IPS-18a (cell line): ENCODE measurements at regions not wholly inside any gene's neighbourhood (a gene's known extent, or its start where the extent isn't known, plus 50 kb on each side); places are given as distances from the start of the nearest gene placed in this dataset.

Experiments
- H3K27ac ChIP-seq: one replicate; pipeline ENCODE4 v1.5.1; 2013; ENCODE audit warnings: low read length
- H3K27me3 ChIP-seq: one replicate; pipeline ENCODE4 v1.6.1; 2013; ENCODE audit warnings: mild to moderate bottlenecking, low read length; ENCODE audit not compliant: control insufficient read depth, insufficient read depth
- H3K36me3 ChIP-seq: one replicate; pipeline ENCODE4 v1.6.1; 2013; ENCODE audit warnings: low read depth, low read length; ENCODE audit not compliant: control insufficient read depth
- H3K4me1 ChIP-seq: one replicate; pipeline ENCODE4 v1.6.1; 2013; ENCODE audit warnings: low read depth, low read length; ENCODE audit not compliant: control insufficient read depth
- H3K4me3 ChIP-seq: one replicate; pipeline ENCODE4 v1.5.1; 2013; ENCODE audit warnings: low read length
- H3K9ac ChIP-seq: one replicate; pipeline ENCODE4 v1.6.1; 2013; ENCODE audit warnings: mild to moderate bottlenecking, low read length, moderate library complexity
- H3K9me3 ChIP-seq: one replicate; pipeline ENCODE4 v1.6.1; 2013; ENCODE audit warnings: low read depth, low read length; ENCODE audit not compliant: control insufficient read depth

- Histone ChIP-seq H3K4me1 (no peaks in the 10 kb centered on the region), H3K4me3 (no peak overlapping the region), H3K27me3 (no peaks in the 10 kb centered on the region), H3K9me3 (no peaks in the 10 kb centered on the region), H3K36me3 (no peaks in the 10 kb centered on the region), H3K27ac (no peak overlapping the region), H3K9ac (no peak overlapping the region)
Measured at GRCh38 chr2:220243571-220243970, 616.1 kb downstream of the SLC4A3 start.

GRCh38 chr2:220246386-220246785, 619.0 kb downstream of the SLC4A3 start:
- H3K36me3 ChIP-seq, result no peaks in the 10 kb centered on the region
- no peaks in the 10 kb centered on the region for H3K27me3 ChIP-seq
- H3K4me1 ChIP-seq, result no peaks in the 10 kb centered on the region
- no peak overlapping the region for H3K4me3 ChIP-seq
- no peak overlapping the region for H3K9ac ChIP-seq
- no peaks in the 10 kb centered on the region for H3K9me3 ChIP-seq
- H3K27ac ChIP-seq, result no peak overlapping the region

DNA sequence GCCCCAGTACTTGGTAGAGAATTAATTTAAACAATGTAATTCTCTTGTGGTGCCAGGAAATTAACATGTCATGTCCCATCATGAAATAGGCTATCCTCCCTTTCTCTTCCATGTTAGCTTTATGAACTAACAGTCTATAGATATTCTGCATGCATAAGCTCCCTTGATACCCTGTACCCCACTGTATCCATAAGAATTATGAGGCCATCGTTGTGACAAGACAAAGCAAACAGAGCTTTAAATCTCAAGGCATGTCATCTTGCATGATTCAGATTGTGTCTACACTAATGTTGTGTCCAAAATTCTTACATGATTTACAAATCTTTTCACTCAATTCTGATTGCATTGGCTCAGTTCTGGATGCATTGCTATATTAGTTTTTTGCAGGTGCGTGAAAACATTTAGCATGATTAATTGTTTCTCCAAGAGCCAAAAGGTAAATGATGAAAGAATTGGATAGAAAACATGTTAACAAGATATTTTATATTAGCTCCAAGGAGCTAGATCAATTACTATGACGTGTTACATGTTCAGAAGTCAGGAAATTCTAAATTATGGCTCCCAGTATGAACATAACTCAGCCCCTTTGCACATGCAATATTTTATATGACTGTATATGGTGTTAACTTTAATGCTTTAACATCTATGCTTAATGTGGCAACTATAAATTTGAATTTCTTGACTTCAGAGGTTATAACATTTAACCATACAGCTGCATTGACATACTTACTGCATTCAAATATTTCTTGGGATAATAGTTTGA, 620.3 kb downstream of the SLC4A3 start:
- Histone ChIP-seq H3K9ac (no peak overlapping the region), H3K4me1 (no peaks in the 10 kb centered on the region), H3K27me3 (no peaks in the 10 kb centered on the region), H3K36me3 (no peaks in the 10 kb centered on the region), H3K27ac (no peak overlapping the region), H3K9me3 (no peaks in the 10 kb centered on the region), H3K4me3 (no peak overlapping the region)

GRCh38 chr2:220259662-220260061, 632.2 kb downstream of the SLC4A3 start:
- Histone ChIP-seq H3K9ac (no peak overlapping the region), H3K27me3 (no peaks in the 10 kb centered on the region), H3K4me1 (no peaks in the 10 kb centered on the region), H3K27ac (no peak overlapping the region), H3K36me3 (no peaks in the 10 kb centered on the region), H3K4me3 (no peak overlapping the region), H3K9me3 (no peaks in the 10 kb centered on the region)

GRCh38 chr2:220263300-220263699, 635.9 kb downstream of the SLC4A3 start:
- no peak overlapping the region for H3K27ac ChIP-seq
- no peak overlapping the region for H3K4me3 ChIP-seq
- no peaks in the 10 kb centered on the region for H3K4me1 ChIP-seq
- H3K27me3 ChIP-seq, result no peaks in the 10 kb centered on the region
- H3K36me3 ChIP-seq, result no peaks in the 10 kb centered on the region
- H3K9me3 ChIP-seq, result no peaks in the 10 kb centered on the region
- no peak overlapping the region for H3K9ac ChIP-seq

- Histone ChIP-seq H3K4me1 (peaks cover 10% of the 10 kb centered on the region), H3K36me3 (no peaks in the 10 kb centered on the region), H3K9me3 (no peaks in the 10 kb centered on the region), H3K4me3 (no peak overlapping the region), H3K27me3 (no peaks in the 10 kb centered on the region), H3K27ac (no peak overlapping the region), H3K9ac (no peak overlapping the region)
Measured at GRCh38 chr2:220269367-220269766, 641.9 kb downstream of the SLC4A3 start.

DNA sequence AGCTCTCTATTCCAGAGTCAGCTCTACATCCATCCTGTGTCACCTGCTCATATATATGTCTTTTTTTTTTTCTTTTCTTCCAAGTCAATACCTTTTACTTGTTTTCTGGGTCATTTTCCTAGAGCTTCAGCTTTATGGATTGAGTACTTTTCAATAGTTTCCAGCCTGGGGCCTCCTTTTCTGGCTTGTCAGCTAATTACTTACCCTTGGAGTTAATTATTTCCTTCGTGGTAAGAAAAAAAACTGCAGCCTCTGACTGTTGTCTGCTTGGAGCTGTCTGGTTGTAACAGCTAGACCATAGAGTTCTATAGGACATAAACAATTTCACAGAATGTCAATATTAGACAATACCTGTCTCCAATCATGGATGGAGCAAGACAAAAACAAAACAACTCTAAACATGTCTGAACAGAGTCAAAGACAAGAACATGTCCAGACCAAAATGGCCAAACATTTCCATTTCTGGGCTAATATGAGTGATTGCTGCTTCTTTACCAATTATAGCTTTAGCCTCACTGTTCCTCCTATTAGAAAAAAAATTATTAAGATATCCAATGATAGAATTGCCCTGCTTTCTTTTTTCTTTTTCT, 643.1 kb downstream of the SLC4A3 start:
- peaks cover 10% of the 10 kb centered on the region for H3K4me1 ChIP-seq
- no peaks in the 10 kb centered on the region for H3K36me3 ChIP-seq
- H3K27me3 ChIP-seq, result no peaks in the 10 kb centered on the region
- no peak overlapping the region for H3K9ac ChIP-seq
- H3K27ac ChIP-seq, result no peak overlapping the region
- H3K9me3 ChIP-seq, result no peaks in the 10 kb centered on the region
- H3K4me3 ChIP-seq, result no peak overlapping the region

DNA sequence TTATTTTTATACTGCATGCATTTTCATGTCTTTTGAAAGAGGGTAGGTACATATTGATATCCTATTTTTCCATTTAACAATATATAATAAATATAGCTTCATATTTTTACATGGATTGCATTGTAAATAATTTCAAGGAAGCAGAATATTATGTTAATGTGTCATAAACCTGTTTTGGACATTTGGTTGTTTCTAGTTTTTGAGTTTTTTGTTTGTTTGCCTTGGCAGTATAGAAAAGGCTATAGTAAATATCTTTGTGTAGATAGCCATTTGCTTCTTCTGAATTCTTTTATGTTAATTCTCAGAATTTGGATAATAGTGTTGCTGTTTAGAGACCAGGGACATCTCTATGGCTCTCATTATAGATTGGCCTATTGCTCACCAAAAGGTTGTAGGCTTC, 645.2 kb downstream of the SLC4A3 start:
- H3K4me1 ChIP-seq, result peaks cover 10% of the 10 kb centered on the region
- H3K36me3 ChIP-seq, result no peaks in the 10 kb centered on the region
- no peaks in the 10 kb centered on the region for H3K27me3 ChIP-seq
- H3K9me3 ChIP-seq, result no peaks in the 10 kb centered on the region
- no peak overlapping the region for H3K4me3 ChIP-seq
- H3K9ac ChIP-seq, result no peak overlapping the region
- no peak overlapping the region for H3K27ac ChIP-seq

GRCh38 chr2:220273082-220273481, 645.7 kb downstream of the SLC4A3 start:
- H3K9ac ChIP-seq, result no peak overlapping the region
- no peak overlapping the region for H3K27ac ChIP-seq
- H3K27me3 ChIP-seq, result no peaks in the 10 kb centered on the region
- no peaks in the 10 kb centered on the region for H3K36me3 ChIP-seq
- H3K9me3 ChIP-seq, result no peaks in the 10 kb centered on the region
- peaks cover 10% of the 10 kb centered on the region for H3K4me1 ChIP-seq
- no peak overlapping the region for H3K4me3 ChIP-seq

- H3K4me3 ChIP-seq, result no peak overlapping the region
- no peaks in the 10 kb centered on the region for H3K27me3 ChIP-seq
- H3K27ac ChIP-seq, result no peak overlapping the region
- H3K9ac ChIP-seq, result no peak overlapping the region
- no peaks in the 10 kb centered on the region for H3K9me3 ChIP-seq
- H3K4me1 ChIP-seq, result no peaks in the 10 kb centered on the region
- H3K36me3 ChIP-seq, result no peaks in the 10 kb centered on the region
Measured at GRCh38 chr2:220275454-220275853, 648.0 kb downstream of the SLC4A3 start.

DNA sequence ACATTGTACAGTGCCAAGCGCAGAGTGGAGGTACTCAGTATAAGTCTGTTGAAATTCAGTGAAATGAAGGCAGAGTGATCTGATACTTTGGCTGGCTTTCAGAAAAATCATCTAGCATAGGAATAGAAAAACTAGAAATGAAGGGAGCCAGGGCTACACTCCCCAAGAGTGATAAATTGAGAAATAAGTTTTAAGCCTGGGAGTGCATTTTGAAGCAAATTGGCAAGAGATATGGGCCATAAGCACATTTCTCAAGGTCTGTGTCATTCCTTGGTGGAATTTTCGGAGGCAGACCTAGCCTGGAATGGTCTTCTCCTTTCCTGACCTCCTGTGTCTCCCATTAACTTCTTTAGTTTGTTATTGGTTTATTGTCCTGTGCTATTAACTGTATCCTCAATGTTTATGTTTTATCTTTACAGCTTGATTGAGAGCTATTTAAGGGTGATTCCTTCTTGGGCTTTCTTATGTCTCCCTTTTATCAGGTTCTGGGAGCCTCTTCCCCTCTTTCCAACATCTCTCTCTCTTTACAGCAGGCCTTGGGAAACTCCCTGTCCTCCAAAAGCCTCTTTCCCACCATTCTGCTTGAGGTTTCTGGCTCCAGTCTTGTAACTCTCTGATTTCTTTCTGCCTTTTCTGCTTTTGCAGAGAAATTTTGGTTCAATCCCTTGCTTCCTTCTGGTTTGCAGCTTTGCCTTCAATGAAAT, 649.5 kb downstream of the SLC4A3 start:
- no peaks in the 10 kb centered on the region for H3K36me3 ChIP-seq
- H3K27ac ChIP-seq, result no peak overlapping the region
- H3K4me1 ChIP-seq, result no peaks in the 10 kb centered on the region
- no peak overlapping the region for H3K4me3 ChIP-seq
- H3K9ac ChIP-seq, result no peak overlapping the region
- no peaks in the 10 kb centered on the region for H3K9me3 ChIP-seq
- H3K27me3 ChIP-seq, result no peaks in the 10 kb centered on the region
